SK-N-MC (cell line): ENCODE measurements at regions not wholly inside any gene's neighbourhood (a gene's known extent, or its start where the extent isn't known, plus 50 kb on each side); places are given as distances from the start of the nearest gene placed in this dataset.

ENCODE experiments used
- EZH2 ChIP-seq: fragments of 200-600 bp; sonication (generic); IDR thresholded peaks from one replicate; pipeline ENCODE4 v1.6.1; 2017; ENCODE audit warnings: antibody characterized with exemption
- FOXP2 ChIP-seq: optimal IDR thresholded peaks from 2 replicates; pipeline ENCODE3; 2011; ENCODE audit warnings: mild to moderate bottlenecking, moderate library complexity; ENCODE audit not compliant: insufficient read depth; ENCODE audit errors: extremely low read length, control extremely low read depth
- POLR2AphosphoS5 ChIP-seq: IDR thresholded peaks from 2 replicates; pipeline ENCODE4 v1.6.1; 2012; ENCODE audit warnings: mild to moderate bottlenecking, low read depth, low read length, borderline replicate concordance

DNA sequence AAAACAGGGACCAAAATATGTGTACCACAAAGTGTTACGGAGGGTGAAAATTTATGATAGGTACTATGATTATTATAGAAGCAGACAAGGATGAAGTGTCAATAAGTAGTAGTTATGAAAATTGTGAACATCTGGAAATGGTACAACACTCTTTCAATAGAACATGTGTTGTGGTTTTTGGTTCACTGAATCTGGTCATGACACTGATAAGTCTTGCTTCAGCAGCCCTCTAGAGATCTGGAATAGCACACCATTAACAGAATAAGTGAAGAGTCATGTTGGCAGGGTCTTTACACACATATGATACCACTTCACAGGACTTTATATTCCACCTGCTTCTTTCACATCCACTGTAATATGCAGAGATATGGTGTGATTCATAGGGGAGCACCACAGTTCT, 985.2 kb upstream of the SEMA6D start:
- TF ChIP-seq POLR2AphosphoS5: no peak
- no peak for TF ChIP-seq EZH2
- TF ChIP-seq FOXP2: no peak
